ENCODE measurements at regions not wholly inside any gene's neighbourhood (a gene's known extent, or its start where the extent isn't known, plus 50 kb on each side); places are given as distances from the start of the nearest gene placed in this dataset.
"Not testable (repeated sequence)": the region's sequence is repeated elsewhere in the genome, so short reads cannot be mapped to it uniquely, and the experiment has no call there.

DNA sequence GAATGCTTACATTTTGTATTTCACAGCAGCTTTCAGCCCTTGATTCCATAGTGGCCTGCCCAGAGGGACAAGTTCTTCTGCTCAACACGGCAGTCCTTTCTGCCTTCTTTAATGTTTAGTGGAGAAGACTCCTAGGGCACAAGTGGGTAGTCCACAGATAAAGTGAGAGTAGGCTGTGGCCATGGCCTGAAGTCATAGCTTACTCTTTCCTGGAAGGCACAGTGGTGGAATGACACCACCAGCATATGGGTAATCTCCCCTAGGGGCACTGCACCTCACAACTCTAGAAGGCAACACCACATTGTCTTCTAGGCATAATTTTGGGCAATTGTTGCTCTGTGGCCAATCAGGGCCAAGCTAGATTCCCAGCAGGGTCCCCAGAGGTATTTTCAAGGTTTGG lies 155.4 kb upstream of the MAMLD1 start:
- DNase-seq (ENCODE audit: low read depth in 1 of 2, low spot score in 1 of 2) = no peak

GRCh38 chrX:150211988-150212387 lies 151.1 kb upstream of the MAMLD1 start:
- no peak for DNase-seq (ENCODE audit: low read depth in 1 of 2, low spot score in 1 of 2)

- DNase-seq (ENCODE audit: low read depth in 1 of 2, low spot score in 1 of 2) = no peak
These were observed 150.2 kb upstream of the MAMLD1 start for GRCh38 chrX:150212672-150213480.

DNA sequence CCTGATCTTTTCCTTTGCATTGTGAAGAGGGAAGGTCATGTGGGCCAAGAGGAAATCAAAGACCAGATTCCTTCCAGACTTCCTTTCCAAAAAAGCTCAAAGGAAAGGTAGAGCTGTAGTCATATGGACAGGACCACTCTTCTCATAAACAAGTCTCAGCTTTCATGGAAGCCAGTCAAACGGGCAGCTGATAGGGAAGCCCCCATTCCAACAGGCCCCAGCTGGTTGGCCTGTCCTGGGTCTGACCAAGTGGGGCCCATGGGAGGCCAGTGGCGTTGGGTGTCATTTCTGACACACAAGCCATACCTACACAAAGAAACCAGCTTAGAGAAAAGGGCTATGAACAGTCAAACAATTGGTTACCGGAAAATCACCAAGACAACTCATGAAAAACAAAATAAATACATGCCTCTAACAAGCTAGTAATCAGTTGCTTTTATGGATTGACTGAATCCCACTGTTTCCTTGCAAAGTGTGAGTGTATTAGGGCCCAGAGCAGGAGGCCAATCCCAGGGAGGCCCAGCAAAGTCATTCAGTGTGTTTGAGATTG lies 149.6 kb upstream of the MAMLD1 start:
- no peak for DNase-seq (ENCODE audit: low read depth in 1 of 2, low spot score in 1 of 2)

- not testable (repeated sequence) for DNase-seq (ENCODE audit: low read depth in 1 of 2, low spot score in 1 of 2)
These were observed 147.1 kb upstream of the MAMLD1 start for GRCh38 chrX:150216000-150216399.

GRCh38 chrX:150216716-150217115 lies 146.4 kb upstream of the MAMLD1 start:
- no peak for DNase-seq (ENCODE audit: low read depth in 1 of 2, low spot score in 1 of 2)

DNA sequence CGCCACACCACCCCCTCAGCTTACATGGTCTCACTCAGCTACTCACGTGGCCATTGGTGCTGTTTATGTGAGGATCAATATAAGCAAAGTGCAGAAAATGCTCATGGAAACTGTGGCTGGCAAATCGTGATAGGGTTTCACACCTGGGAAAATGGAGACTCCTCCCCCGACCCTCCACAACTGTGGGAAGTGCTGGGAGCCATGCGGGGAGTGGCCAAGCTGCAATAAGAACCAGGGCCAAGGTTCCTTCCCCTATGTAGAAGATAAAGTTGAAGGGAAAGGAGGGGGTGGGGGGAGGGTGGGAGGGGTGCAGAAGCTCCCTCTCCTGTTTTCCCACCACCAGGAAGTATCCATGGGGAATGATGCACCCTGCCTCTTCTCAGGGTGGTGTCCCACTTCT lies 145.5 kb upstream of the MAMLD1 start:
- no peak for DNase-seq (ENCODE audit: low read depth in 1 of 2, low spot score in 1 of 2)

DNA sequence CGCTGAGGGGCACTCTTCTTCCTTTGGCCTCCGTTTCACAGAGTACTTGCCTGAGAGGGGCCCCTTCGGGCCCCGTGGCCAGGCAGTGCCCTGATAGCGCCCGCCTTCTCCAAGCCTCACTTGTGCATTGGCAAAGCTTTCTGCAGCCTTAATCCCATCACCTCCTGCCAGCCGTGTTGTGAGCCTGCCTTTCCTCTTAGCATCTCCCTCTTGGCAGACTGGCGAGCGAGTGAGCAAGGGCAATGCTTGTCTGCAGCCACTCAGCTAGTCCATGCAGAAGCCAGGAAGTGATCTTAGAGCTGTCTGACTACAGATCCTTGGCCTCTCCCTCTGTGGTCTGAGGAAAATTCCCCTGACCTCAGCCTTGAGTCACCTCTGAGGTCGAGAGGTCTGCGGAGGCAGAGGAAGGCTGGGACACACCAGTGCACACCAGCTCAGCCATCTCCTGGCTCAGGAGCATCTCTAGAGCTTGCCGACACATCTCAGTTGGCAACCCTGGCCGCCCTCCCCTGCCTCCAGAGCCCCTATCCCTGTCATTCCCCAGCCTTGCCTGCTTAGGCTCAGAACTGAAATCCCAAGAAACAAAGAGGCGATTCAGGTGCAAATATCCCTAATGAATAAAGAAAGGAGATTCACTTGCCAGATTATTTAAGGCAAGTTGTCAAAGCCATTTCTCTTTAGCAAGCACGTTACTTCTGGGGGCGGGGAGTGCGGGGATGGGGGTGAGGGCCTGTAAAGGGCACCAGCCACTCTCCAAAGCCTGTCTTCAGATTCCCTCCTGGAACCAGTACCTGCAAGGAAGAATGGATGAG lies 143.5 kb upstream of the MAMLD1 start:
- DNase-seq (ENCODE audit: low read depth in 1 of 2, low spot score in 1 of 2) = no peak

DNA sequence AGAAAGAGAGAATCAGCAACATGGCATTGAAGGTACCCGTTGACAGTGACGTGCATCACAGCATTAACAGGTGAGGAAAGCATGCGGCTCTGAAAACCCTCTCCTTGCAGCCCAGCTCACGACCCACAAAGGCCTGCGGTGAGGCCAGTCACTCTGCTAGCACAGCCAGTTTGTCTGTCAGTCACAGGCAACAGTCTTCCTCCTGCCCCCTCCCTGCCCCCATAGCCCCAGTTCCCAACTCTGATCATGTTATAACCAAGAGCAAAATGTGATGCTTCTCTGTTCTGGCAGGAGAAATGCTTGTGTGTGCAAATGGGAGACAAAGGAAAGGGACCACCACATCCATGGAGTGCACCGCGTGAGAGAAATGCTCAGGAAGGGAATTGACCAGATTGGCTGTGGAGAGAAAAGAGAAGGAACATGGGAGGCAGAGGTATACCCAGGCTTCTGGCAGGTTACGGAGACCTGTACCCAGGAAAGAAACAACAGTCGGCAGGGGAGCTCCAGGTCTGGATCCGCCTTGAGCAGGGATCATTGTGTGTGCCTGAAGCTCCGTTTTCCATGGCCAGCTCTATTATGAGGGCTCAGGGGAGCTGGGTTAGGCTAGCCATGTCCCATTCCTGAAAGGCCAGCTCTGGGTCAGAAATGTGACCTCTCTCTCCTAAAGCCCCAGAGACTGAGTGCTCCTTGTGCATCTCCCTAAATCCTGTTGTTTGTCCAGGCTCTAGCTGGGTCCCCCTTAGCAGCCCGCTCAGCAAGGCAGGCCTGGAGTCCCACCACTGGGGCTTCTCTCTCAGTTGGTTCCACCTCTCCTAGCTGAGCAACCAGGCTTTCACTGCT lies 139.7 kb upstream of the MAMLD1 start:
- no peak for DNase-seq (ENCODE audit: low read depth in 1 of 2, low spot score in 1 of 2)

DNA sequence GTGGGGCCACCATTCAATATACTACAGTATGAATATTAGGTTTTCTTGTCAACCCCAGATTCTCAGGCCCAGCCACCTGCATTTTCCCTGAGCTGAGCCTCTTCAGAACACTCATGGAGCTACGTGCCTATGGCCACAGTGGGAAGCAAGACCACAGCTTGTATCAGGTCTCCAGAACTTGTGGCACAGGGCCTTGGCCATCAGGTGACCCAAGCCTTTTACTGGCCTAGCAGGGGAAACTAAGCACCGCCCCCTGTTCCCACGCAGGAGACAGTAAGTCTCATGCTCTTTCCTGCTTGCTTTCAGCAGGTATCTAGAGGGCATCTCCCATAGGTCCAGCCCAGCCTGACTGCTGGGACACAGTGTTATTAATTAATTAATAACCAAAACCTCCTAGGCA lies 138.4 kb upstream of the MAMLD1 start:
- DNase-seq (ENCODE audit: low read depth in 1 of 2, low spot score in 1 of 2) = no peak

GRCh38 chrX:150225266-150225665 lies 137.9 kb upstream of the MAMLD1 start:
- DNase-seq (ENCODE audit: low read depth in 1 of 2, low spot score in 1 of 2) = no peak

DNA sequence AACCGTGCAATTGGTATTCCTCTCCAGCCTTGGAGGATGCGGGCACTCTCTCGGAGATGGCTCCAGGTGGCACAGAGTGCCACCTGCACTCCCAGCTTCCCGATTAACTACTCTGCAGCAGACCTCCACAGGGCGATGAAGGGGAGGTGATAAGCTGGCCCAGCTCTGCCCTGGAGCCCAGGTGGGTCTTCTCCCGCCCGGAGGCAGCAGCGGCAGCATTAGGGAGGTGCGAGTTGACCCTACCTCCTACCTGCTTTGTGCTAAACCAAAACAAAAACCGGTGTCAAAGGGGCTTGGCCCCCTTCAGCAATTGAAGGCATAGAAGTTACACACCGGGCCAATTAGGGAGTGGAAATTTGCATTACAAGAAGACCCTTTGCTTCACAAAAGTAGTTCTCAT lies 137.4 kb upstream of the MAMLD1 start:
- DNase-seq (ENCODE audit: low read depth in 1 of 2, low spot score in 1 of 2) = no peak

DNA sequence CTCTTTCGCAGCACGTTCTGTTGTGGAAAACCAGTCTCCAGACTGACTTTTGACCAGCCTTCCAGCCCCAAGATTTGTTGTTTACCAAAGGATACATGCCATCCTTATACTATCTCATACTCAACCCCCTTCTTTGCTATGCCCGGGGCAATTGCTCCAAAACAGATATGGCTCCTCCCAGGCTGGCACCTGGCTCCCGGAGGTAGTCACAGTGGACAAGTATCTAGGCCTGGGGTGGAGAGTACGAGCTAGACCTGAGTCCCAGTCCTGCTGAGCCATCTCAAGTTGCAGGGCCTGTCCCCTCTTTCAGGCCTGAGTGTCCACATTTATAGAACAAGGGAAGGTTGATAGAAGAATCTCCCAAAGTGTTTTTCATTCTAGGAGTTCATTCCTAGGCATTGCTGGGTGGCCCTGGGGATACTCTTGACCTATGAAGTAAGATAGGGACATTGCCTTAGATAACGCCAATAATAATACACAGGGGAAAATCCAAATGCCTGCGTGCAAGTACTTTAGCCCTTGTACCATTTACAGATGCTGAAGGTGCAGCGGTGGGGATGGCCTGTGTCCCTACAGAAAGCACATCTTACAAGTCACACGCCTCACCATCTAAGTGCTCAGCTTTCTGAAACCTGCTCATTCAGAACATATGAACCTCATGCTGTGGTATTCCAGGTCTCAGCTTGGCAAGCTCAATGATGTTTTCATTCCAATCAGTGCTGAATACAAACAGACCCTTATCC lies 136.7 kb upstream of the MAMLD1 start:
- DNase-seq (ENCODE audit: low read depth in 1 of 2, low spot score in 1 of 2) = no peak

GRCh38 chrX:150227321-150227860 lies 135.7 kb upstream of the MAMLD1 start:
- DNase-seq (ENCODE audit: low read depth in 1 of 2, low spot score in 1 of 2) = no peak

DNA sequence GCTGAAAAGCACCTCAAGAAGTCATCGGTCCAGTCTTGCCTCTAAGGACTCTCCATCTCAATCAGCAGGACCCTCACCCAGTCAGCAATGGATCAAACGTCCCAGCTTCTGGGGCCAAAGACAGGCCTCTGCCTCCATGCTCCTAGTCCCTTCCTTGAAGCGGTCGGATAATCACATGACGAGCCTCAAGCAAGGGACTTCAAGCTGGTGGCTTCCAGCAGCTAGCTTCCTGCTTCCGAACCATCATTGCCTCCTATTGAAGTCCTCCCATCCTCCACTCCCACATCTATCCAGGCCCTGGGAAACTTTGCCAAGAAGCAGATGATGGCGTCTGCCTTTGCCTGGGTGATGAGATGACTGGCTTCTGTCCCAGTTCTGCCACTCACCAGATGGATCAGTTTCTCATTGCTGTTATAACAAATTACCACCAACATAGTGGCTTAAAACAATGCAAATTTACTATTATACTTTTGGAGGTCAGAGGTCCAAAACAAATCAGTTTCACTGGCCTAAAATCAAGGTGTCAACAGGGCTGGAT lies 135.2 kb upstream of the MAMLD1 start:
- DNase-seq (ENCODE audit: low read depth in 1 of 2, low spot score in 1 of 2) = no peak

GRCh38 chrX:150228431-150228830 lies 134.7 kb upstream of the MAMLD1 start:
- no peak for DNase-seq (ENCODE audit: low read depth in 1 of 2, low spot score in 1 of 2)

GRCh38 chrX:150229030-150229429 lies 134.1 kb upstream of the MAMLD1 start:
- no peak for DNase-seq (ENCODE audit: low read depth in 1 of 2, low spot score in 1 of 2)

GRCh38 chrX:150229481-150229880 lies 133.6 kb upstream of the MAMLD1 start:
- no peak for DNase-seq (ENCODE audit: low read depth in 1 of 2, low spot score in 1 of 2)

- not testable (repeated sequence) for DNase-seq (ENCODE audit: low read depth in 1 of 2, low spot score in 1 of 2)
These were observed 132.2 kb upstream of the MAMLD1 start for GRCh38 chrX:150230952-150231351.

GRCh38 chrX:150231368-150231767 lies 131.7 kb upstream of the MAMLD1 start:
- not testable (repeated sequence) for DNase-seq (ENCODE audit: low read depth in 1 of 2, low spot score in 1 of 2)

Measured in activated T-helper 1 cell treated with anti-CD3 and anti-CD28 coated beads, Interleukin-2, amount 50 U/mL, for 16 hours (primary cell).